Fibroblast of skin of back (primary cell): ENCODE measurements at regions not wholly inside any gene's neighbourhood (a gene's known extent, or its start where the extent isn't known, plus 50 kb on each side); places are given as distances from the start of the nearest gene placed in this dataset.
"Not testable (repeated sequence)": the region's sequence is repeated elsewhere in the genome, so short reads cannot be mapped to it uniquely, and the experiment has no call there.

ENCODE experiments used
- DNase-seq: peaks from one replicate; pipeline ENCODE4 v3.0.0-alpha.2; 2013

DNA sequence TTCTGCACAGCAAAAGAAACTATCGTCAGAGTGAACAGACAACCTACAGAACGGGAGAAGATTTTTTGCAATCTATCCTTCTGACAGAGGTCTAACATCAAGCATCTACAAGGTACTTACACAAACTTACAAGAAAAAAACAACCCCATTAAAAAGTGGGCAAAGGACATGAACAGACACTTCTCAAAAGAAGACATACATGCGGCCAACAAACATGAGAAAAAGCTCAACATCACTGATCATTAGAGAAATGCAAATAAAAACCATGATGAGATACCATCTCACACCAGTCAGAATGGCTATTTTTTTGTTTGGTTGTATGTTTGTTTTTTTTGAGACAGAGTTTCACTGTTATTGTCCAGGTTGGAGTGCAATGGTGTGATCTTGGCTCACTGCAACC is 131.5 kb upstream of the MED13 start:
- DNase-seq = not testable (repeated sequence)

- DNase-seq = no peak
Measured at GRCh38 chr17:62194401-62194800, 129.3 kb upstream of the MED13 start.

- DNase-seq = no peak
Measured at GRCh38 chr17:62193249-62193648, 128.2 kb upstream of the MED13 start.

- DNase-seq = no peak
Measured at GRCh38 chr17:62191390-62192361, 126.6 kb upstream of the MED13 start.

DNA sequence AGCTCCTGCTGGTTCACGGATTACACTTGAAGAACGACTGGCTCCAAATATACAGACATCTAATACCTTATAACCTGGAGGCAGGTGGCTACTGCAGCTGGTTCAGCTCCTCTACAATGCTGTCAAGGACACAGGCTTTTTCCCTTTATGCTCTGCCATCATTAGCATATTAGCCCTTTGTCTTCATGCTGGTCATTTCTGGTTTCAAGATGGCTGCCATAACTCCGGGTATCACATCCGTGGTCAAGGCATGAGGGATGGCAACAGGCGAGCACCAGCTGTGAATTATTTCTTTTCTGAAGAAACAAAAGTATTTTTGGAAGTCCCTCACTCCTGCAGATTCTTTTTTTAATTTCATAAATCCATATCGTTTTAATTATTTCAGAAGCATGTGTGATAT is 124.3 kb upstream of the MED13 start:
- DNase-seq = no peak

DNA sequence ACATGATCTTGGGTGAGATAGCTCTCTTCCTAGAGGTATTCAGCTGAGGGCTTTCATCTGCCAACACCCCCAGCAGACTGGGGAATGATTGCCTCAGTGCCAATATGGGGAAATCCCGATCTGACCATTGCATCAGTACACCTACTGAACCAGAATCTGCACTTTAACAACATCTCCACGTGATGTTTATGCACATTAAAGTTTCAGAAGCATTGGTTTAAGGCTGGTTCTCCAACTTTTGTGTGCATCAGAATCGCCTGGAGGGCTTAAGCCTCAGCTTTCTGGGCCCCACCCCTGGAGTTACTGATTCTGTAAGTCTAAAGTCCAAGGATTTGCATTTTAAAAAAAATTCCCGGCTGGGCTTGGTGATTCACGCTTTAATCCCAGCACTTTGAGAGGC is 123.6 kb upstream of the MED13 start:
- DNase-seq = no peak

DNA sequence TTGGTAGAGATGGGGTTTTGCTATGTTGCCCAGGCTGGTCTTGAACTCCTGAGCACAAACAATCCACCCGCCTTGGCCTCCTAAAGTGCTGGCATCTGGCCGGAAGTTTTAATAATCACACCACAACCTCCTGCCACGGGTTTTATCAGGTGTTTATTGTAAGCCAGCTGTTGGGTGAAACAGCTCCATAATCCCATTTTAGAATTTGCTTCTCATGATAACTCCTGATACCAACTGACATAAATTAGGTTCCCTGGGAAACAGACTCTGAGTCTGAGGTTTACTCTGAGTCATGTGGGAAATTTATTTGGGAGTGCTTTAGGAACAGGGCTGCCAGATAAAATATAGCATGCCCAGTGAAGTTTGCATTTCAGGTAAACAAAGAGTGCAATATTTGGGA is 122.6 kb upstream of the MED13 start:
- no peak for DNase-seq

- DNase-seq = no peak
Measured at GRCh38 chr17:62186841-62187240, 121.8 kb upstream of the MED13 start.

GRCh38 chr17:62180772-62181171 is 115.7 kb upstream of the MED13 start:
- DNase-seq = no peak

DNA sequence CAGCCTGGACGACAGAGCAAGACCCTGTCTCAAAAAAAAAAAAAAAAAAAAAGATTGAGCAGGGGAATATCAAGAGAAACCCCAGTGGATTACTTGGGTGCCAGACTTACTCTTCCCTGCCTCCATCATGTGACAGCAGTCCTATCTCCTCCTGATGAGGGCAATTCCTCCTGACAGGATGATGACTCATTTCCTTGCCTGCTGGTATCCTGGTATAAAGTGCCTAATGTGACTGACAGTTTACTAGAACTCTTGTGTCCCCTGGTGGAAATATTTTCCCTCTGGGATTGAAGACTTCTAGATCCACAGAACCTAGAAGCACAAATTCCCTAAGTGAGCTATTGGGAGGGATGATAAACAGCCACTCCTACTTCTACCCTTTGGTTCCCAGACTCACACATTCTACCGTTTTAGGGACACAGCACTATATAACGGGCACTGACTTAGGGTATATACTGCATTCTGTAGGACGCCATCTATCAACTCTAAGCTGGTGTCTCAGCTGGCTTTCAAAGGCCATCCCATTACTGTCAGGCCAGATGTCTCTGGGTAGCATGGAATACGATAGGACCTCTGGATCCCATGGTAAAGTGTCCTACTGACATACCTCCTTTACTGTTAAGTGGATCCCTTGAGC is 114.6 kb upstream of the MED13 start:
- DNase-seq = peak; percentile 79

DNA sequence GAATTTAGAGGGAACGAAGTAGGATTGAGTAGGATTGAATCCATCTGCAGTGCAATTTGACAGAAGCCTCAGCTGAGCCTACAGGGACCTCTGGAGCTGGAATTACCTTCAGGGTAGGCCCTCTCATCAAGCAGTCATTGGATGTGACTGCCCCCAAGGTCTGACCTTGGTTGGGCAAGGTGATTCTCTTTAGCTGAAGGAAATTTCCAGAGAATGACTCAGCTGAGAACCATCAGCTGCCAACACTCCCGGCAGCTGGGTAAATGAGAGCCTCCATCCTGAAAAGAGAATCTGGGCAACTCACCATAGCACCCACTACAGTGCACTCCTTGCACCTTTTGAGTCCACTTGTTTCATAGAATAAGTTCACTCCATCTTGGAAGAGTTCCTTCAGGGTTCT is 113.5 kb upstream of the MED13 start:
- DNase-seq = peak; percentile 5

DNA sequence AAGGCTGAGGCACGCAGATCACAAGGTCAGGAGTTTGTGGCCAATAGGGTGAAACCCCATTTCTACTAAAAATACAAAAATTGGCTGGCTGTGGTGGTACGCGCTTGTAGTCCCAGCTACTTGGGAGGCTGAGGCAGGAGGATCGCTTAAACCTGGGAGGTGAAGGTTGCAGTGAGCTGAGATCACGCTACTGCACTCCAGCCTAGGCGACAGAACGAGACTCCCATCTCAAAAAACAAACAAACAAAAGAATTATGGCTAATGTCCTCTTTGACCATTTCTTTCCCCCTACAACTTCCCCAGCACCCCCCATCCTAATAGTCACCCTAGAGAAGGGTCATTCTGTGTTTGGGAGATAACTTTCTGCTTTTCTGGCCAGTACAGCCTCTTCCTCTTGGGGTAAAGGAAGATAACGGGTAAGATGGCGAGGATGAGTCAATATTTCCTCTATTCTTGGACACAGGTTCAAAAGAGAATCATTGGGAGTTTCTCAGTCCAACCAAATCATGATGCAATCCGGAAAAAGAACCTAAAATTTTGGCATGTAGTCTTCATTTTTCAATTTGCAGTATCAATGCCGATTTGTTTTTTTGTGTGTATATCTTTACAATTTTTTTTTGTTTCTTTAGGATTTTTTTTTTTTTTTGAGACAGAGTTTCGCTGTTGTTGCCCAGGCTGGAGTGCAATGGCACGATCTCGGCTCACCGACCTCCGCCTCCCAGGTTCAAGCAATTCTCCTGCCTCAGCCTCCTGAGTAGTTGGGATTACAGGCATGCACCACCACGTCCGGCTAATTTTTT is 107.6 kb upstream of the MED13 start:
- DNase-seq = no peak

- DNase-seq = no peak
Measured at GRCh38 chr17:62167076-62167475, 102.0 kb upstream of the MED13 start.

DNA sequence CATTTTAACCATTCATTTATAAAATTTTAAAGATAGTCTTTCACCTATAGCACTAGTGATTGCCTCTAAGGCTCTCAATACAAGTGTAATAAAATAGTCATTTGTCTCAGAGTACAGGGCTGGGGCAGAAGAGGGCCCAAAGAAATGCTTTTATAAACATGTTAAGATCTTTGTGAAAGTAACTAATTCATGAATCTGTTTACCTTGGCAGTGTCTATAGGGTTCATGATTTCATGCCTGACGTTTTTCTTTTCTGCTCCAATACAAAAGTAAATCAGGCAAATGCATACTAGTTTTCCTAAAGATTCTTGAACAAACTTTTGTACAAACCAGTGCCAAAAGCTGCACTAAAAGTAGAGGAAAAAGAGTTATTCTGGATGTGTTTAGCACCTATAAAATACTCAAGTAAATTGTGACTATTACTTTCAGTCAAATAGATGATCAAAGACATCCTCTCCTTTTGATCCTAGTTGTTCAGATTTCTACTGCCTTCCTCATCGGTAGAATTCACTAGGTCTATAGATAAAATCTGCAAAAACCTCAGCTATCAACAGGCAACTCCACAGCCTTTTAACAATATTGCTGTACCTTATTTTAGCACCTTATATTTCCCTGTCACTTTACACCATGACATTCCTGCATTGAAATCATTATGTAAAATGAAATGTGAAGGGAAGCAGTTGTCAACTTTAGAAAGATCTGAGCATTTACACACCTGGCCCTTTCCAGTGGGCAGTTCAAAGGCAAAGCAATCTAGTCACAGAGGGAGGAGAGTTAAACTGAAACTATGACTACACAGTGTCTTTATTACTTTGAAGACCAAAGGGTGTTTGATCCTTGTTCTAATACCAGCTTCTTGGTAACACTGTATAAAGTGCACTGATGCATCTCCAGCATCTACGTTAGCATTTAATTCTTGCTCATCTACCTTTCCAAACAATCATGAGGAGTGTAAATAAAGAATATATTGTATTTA is 100.0 kb upstream of the MED13 start:
- no peak for DNase-seq

DNA sequence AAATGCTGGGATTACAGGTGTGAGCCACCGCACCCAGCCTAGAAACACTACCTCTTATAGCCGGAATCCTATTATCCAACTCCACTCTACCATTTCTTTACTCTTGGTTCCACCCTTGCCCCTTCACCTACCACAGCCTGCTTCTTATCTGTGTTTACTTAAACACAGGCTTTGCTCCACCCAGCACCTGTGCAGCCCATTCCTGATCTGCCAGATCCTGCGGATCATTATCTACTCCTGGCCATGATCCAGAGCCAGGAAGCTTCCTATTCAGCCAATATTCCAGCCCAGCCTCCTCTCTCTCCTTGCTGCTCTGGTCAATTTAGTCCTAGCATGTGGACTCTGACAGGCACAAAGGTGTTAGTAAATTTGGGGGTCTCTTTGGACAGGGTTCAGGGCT is 98.8 kb upstream of the MED13 start:
- no peak for DNase-seq

GRCh38 chr17:62162898-62163297 is 97.8 kb upstream of the MED13 start:
- no peak for DNase-seq

DNA sequence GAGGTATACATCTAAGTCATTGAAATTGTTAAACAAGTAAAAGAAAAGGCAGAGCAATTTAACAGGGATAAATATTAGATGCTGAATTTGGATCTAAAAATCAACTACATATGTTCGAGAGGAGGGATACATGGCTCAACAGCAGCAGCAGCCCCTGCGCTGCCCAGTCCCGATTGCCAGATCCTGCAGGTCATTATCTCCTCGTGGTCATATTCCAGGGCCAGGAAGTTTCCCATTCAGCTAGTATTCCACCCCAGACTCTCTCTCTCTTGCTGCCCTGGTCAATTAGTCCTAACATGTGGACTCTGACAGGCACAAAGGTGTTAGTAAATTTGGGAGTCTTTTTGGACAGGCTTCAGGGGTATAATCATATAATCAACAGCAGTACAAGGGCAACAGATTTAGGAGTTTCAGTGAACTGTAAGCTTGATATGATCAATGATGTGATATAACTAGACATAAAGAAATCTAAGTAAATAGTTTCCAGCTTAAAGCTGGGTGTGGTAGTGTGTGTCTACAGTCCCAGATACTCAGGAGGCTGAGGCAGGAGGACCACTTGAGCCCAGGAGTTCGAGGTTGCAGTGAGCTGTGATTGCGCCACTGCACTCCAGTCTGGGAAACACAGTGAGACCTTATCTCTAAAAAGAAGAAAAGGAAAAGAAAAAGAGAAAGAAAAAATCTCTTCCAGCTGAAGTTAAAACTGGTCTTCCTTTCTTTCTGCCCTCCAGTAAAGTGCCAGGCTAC is 96.5 kb upstream of the MED13 start:
- no peak for DNase-seq

DNA sequence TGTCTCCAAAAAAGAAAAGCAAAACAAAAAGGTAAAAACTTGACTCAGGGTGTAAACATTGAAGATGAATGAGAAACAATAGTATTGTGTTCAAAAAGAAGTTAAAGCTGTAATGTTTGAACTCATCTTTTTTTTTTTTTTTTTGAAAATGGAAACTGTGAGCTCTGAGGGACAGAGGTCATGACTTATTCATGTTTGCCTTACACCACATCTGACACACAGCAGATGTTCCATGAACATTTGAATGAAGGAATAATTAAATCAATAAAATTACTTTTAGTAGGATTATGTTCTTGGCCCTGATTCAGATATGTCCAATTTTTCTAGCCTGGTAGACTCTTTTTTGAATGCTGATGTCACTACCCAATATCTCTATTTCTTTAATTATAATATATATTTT is 95.7 kb upstream of the MED13 start:
- DNase-seq = no peak

DNA sequence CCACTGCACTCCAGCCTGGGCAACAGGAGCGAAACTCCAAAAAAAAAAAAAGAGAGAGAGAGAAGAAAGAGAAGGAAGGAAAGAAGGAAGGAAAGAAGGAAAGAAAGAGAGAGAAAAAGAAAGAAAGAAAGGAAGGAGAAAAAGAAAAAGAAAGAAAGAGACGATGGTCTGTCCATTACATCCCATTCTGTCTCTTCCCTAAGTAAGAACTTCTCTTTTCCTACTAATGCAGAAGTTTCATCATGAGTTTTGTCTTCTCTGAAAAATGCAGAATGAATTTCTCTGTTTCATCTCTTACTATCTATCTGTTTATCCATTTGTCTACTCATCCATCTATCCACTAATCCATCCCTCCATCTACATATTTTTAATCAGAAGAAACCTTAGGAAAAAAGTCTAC is 94.9 kb upstream of the MED13 start:
- DNase-seq = no peak

- DNase-seq = no peak
Measured at GRCh38 chr17:62156949-62157348, 91.9 kb upstream of the MED13 start.

DNA sequence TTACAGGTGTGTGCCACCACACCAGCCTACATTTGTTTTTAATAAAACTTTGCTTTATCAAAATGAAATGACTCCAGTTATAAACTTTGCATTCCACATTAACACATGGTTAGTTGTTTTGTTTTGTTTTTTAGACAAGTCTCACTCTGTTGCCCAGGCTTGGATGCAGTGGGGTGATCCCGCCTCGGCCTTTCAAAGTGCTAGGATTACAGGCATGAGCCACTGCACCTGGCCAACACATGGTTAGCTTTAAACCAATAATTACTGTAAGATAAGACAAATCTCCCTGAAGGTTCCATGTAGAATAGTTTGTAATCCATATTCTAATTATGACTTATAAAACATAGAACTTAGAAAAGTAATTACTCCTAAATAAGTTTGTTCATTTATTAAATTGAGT is 89.8 kb upstream of the MED13 start:
- DNase-seq = no peak
